ENCODE measurements at regions not wholly inside any gene's neighbourhood (a gene's known extent, or its start where the extent isn't known, plus 50 kb on each side); places are given as distances from the start of the nearest gene placed in this dataset.
"Not testable (repeated sequence)": the region's sequence is repeated elsewhere in the genome, so short reads cannot be mapped to it uniquely, and the experiment has no call there.

GRCh38 chr9:82880336-82881050 lies 182.4 kb downstream of the RASEF start:
- TF ChIP-seq CTCF (IDR thresholded peaks at IDR 0.05; ENCODE audit: low read depth, low read length), result no peak
- no peak overlapping the region for H3K4me3 ChIP-seq (ENCODE audit: low read depth, low read length)

- no peak for TF ChIP-seq CTCF (IDR thresholded peaks at IDR 0.05; ENCODE audit: low read depth, low read length)
- H3K4me3 ChIP-seq (ENCODE audit: low read depth, low read length), result no peak overlapping the region
Observed at GRCh38 chr9:82882138-82882537, 180.8 kb downstream of the RASEF start.

GRCh38 chr9:82882748-82883147 lies 180.2 kb downstream of the RASEF start:
- no peak overlapping the region for H3K4me3 ChIP-seq (ENCODE audit: low read depth, low read length)
- no peak for TF ChIP-seq CTCF (IDR thresholded peaks at IDR 0.05; ENCODE audit: low read depth, low read length)

- no peak for TF ChIP-seq CTCF (IDR thresholded peaks at IDR 0.05; ENCODE audit: low read depth, low read length)
- H3K4me3 ChIP-seq (ENCODE audit: low read depth, low read length), result no peak overlapping the region
Observed at GRCh38 chr9:82883436-82883835, 179.5 kb downstream of the RASEF start.

GRCh38 chr9:82883974-82884373 lies 179.0 kb downstream of the RASEF start:
- not testable (repeated sequence) for H3K4me3 ChIP-seq (ENCODE audit: low read depth, low read length)

GRCh38 chr9:82890401-82890800 lies 172.5 kb downstream of the RASEF start:
- TF ChIP-seq CTCF (IDR thresholded peaks at IDR 0.05; ENCODE audit: low read depth, low read length), result no peak
- no peak overlapping the region for H3K4me3 ChIP-seq (ENCODE audit: low read depth, low read length)

- no peak overlapping the region for H3K4me3 ChIP-seq (ENCODE audit: low read depth, low read length)
- TF ChIP-seq CTCF (IDR thresholded peaks at IDR 0.05; ENCODE audit: low read depth, low read length), result no peak
Observed at GRCh38 chr9:82890865-82891264, 172.1 kb downstream of the RASEF start.

GRCh38 chr9:82891321-82891720 lies 171.6 kb downstream of the RASEF start:
- H3K4me3 ChIP-seq (ENCODE audit: low read depth, low read length), result no peak overlapping the region
- TF ChIP-seq CTCF (IDR thresholded peaks at IDR 0.05; ENCODE audit: low read depth, low read length), result no peak

Measured in WI38 (cell line).